ENCODE measurements at regions not wholly inside any gene's neighbourhood (a gene's known extent, or its start where the extent isn't known, plus 50 kb on each side); places are given as distances from the start of the nearest gene placed in this dataset.

- DNase-seq (ENCODE audit: low spot score): no peak
- TF ChIP-seq POLR2A (IDR thresholded peaks at IDR 0.05) (no peak), CTCF (IDR thresholded peaks at IDR 0.05) (no peak), POLR2AphosphoS5 (IDR thresholded peaks at IDR 0.05) (no peak)
- WGBS: 52% methylated on average over 4 of the region's 10 CpGs
- Histone ChIP-seq H3K27ac (no peak overlapping the region), H3K27me3 (replicated peaks; ENCODE audit: insufficient read depth) (peaks cover 5% of the 10 kb centered on the region), H3K4me3 (no peak overlapping the region), H3K4me1 (replicated peaks) (no peaks in the 10 kb centered on the region), H3K36me3 (no peaks in the 10 kb centered on the region), H3K9me3 (no peaks in the 10 kb centered on the region)
- intact Hi-C loops (cut with DNase I): no loop called here
These were observed 240.4 kb upstream of the IRX2 start for GRCh38 chr5:2991884-2992283.

- H3K4me1 ChIP-seq (replicated peaks): no peaks in the 10 kb centered on the region
- 34% methylated on average over 8 of the region's 8 CpGs for WGBS
- DNase-seq (ENCODE audit: low spot score): no peak
- peaks cover 5% of the 10 kb centered on the region for H3K27me3 ChIP-seq (replicated peaks; ENCODE audit: insufficient read depth)
- H3K4me3 ChIP-seq: no peak overlapping the region
- H3K27ac ChIP-seq: no peak overlapping the region
- TF ChIP-seq POLR2AphosphoS5 (IDR thresholded peaks at IDR 0.05) (no peak), POLR2A (IDR thresholded peaks at IDR 0.05) (no peak)
- H3K9me3 ChIP-seq: no peaks in the 10 kb centered on the region
- intact Hi-C loops (cut with DNase I): no loop called here
- H3K36me3 ChIP-seq: no peaks in the 10 kb centered on the region
These were observed 238.0 kb upstream of the IRX2 start for GRCh38 chr5:2989517-2989916.

- intact Hi-C loops (cut with DNase I): no loop called here
- Histone ChIP-seq H3K27me3 (replicated peaks; ENCODE audit: insufficient read depth) (peaks cover 3% of the 10 kb centered on the region), H3K27ac (no peak overlapping the region), H3K36me3 (no peaks in the 10 kb centered on the region), H3K9me3 (no peaks in the 10 kb centered on the region), H3K4me1 (replicated peaks) (no peaks in the 10 kb centered on the region), H3K4me3 (no peak overlapping the region)
- no peak for TF ChIP-seq CTCF (IDR thresholded peaks at IDR 0.05)
- 97% methylated on average over 5 of the region's 5 CpGs for WGBS
- DNase-seq (ENCODE audit: low spot score): no peak
These were observed 234.8 kb upstream of the IRX2 start for GRCh38 chr5:2986301-2986700.

GRCh38 chr5:2985718-2986117 lies 234.2 kb upstream of the IRX2 start:
- 90% methylated on average over 3 of the region's 3 CpGs for WGBS
- no peak for DNase-seq (ENCODE audit: low spot score)
- H3K27ac ChIP-seq: no peak overlapping the region
- H3K4me3 ChIP-seq: no peak overlapping the region
- no peak for TF ChIP-seq POLR2AphosphoS5 (IDR thresholded peaks at IDR 0.05)
- TF ChIP-seq POLR2A (IDR thresholded peaks at IDR 0.05): no peak
- no peak for TF ChIP-seq CTCF (IDR thresholded peaks at IDR 0.05)
- H3K4me1 ChIP-seq (replicated peaks): no peaks in the 10 kb centered on the region
- H3K9me3 ChIP-seq: no peaks in the 10 kb centered on the region
- H3K36me3 ChIP-seq: no peaks in the 10 kb centered on the region
- H3K27me3 ChIP-seq (replicated peaks; ENCODE audit: insufficient read depth): peaks cover 3% of the 10 kb centered on the region
- intact Hi-C loops (cut with DNase I): no loop called here

- TF ChIP-seq POLR2AphosphoS5 (IDR thresholded peaks at IDR 0.05) (no peak), POLR2A (IDR thresholded peaks at IDR 0.05) (no peak), CTCF (IDR thresholded peaks at IDR 0.05) (no peak)
- intact Hi-C loops (cut with DNase I): no loop called here
- no peak overlapping the region for H3K27ac ChIP-seq
- peaks cover 3% of the 10 kb centered on the region for H3K27me3 ChIP-seq (replicated peaks; ENCODE audit: insufficient read depth)
- H3K36me3 ChIP-seq: no peaks in the 10 kb centered on the region
- no peaks in the 10 kb centered on the region for H3K9me3 ChIP-seq
- 71% methylated on average over 13 of the region's 13 CpGs for WGBS
- no peaks in the 10 kb centered on the region for H3K4me1 ChIP-seq (replicated peaks)
- no peak overlapping the region for H3K4me3 ChIP-seq
- DNase-seq (ENCODE audit: low spot score): no peak
These were observed 232.3 kb upstream of the IRX2 start for GRCh38 chr5:2983583-2984300.
